ENCODE measurements at regions not wholly inside any gene's neighbourhood (a gene's known extent, or its start where the extent isn't known, plus 50 kb on each side); places are given as distances from the start of the nearest gene placed in this dataset.
"Not testable (repeated sequence)": the region's sequence is repeated elsewhere in the genome, so short reads cannot be mapped to it uniquely, and the experiment has no call there.

DNA sequence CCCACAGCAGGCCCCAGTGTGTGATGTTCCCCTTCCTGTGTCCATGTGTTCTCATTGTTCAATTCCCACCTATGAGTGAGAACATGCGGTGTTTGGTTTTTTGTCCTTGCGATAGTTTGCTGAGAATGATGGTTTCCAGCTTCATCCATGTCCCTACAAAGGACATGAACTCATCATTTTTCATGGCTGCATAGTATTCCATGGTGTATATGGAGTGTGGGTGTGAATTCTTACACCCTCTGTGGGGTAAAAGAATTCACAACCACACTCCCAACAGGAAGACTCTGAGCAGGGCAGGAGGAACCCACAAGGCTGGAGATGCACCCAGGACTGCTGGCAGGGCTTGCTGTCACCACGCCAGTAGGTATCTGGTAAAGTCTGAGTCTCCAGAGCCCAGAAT lies 80.9 kb downstream of the DHCR7 start:
- TF ChIP-seq, protein P1, sequence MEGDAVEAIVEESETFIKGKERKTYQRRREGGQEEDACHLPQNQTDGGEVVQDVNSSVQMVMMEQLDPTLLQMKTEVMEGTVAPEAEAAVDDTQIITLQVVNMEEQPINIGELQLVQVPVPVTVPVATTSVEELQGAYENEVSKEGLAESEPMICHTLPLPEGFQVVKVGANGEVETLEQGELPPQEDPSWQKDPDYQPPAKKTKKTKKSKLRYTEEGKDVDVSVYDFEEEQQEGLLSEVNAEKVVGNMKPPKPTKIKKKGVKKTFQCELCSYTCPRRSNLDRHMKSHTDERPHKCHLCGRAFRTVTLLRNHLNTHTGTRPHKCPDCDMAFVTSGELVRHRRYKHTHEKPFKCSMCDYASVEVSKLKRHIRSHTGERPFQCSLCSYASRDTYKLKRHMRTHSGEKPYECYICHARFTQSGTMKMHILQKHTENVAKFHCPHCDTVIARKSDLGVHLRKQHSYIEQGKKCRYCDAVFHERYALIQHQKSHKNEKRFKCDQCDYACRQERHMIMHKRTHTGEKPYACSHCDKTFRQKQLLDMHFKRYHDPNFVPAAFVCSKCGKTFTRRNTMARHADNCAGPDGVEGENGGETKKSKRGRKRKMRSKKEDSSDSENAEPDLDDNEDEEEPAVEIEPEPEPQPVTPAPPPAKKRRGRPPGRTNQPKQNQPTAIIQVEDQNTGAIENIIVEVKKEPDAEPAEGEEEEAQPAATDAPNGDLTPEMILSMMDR (conservative IDR thresholded peaks at IDR 0.05; ENCODE audit: low read length) = not testable (repeated sequence)
- TF ChIP-seq EZH2phosphoT487 (IDR thresholded peaks at IDR 0.05; ENCODE audit: borderline replicate concordance, low read depth, low read length) = not testable (repeated sequence)
